ENCODE measurements at regions not wholly inside any gene's neighbourhood (a gene's known extent, or its start where the extent isn't known, plus 50 kb on each side); places are given as distances from the start of the nearest gene placed in this dataset.

DNA sequence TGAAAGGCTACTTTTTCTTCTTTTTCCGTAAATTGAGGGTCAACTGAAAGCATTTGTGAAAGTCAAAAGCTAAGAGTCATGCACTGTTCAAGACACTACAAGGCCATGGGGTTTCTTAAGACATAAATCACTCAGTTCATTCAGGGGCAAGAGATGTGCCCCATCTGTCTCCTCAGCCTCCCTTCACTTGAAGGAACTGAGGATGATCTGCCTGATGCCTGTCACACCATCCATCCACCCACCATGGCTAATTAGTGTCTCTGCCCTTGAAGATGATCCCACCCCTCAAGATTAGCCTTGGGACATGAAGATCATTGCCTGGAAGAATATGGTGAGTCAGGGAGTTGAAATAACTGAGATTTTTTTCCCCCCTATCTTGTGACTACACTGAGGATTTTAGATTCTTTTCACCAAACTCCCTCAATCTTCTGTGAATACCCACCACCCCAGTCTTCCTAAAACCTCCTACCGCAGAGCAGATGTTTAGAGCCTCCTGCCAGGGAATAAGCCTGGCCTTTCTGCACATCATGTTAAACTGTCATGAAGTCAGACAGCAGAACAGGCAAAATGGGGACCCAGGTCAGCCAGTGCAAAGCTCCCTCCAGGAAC, 88.6 kb upstream of the LMO4 start:
- H3K27me3 ChIP-seq: no peaks in the 10 kb centered on the region
- H3K4me3 ChIP-seq: no peak overlapping the region
- no peak for TF ChIP-seq POLR2A (IDR thresholded peaks at IDR 0.05)
- TF ChIP-seq POLR2AphosphoS5 (IDR thresholded peaks at IDR 0.05; ENCODE audit: insufficient read depth in 1 of 2, low read depth in 1 of 2): no peak
- TF ChIP-seq, protein P1, sequence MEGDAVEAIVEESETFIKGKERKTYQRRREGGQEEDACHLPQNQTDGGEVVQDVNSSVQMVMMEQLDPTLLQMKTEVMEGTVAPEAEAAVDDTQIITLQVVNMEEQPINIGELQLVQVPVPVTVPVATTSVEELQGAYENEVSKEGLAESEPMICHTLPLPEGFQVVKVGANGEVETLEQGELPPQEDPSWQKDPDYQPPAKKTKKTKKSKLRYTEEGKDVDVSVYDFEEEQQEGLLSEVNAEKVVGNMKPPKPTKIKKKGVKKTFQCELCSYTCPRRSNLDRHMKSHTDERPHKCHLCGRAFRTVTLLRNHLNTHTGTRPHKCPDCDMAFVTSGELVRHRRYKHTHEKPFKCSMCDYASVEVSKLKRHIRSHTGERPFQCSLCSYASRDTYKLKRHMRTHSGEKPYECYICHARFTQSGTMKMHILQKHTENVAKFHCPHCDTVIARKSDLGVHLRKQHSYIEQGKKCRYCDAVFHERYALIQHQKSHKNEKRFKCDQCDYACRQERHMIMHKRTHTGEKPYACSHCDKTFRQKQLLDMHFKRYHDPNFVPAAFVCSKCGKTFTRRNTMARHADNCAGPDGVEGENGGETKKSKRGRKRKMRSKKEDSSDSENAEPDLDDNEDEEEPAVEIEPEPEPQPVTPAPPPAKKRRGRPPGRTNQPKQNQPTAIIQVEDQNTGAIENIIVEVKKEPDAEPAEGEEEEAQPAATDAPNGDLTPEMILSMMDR (IDR thresholded peaks at IDR 0.05): no peak
- H3K36me3 ChIP-seq: no peaks in the 10 kb centered on the region
- no peak overlapping the region for H3K27ac ChIP-seq
- intact Hi-C loops (cut with DNase I): no loop called here
- H3K9me3 ChIP-seq: no peaks in the 10 kb centered on the region
- DNase-seq (ENCODE audit: extremely low spot score in 2 of 2): no peak
- no peaks in the 10 kb centered on the region for H3K4me1 ChIP-seq

DNA sequence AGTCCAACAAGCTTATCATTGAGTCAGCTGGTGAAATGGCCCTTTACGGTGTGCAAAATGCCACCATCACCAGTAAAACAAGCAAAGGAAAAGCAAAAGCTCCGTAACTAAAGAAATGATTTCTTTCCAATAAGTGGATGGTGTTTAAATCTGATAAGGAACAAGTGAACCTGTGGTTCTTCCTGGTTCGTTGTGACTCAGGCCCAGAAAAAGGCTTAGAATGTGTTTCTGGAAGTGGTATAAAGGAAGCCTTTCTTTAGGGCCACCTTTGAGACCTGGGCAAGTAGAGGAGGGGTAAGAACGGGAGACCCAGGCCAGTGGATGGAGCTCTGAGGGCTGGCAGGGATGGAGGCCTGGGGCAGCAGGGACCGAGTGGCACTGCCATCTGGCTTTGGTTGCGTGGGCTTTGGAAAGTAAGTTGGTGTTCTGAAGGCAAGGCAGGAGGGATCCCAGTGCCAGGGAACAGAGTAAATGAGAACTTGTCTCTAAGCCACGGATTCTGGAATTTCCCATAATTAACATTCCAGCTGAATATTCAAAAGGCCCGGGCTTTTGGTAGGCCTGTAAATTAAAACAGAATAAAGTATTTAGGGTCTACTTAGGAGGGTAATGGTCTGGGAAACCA, 87.9 kb upstream of the LMO4 start:
- no peaks in the 10 kb centered on the region for H3K36me3 ChIP-seq
- H3K27me3 ChIP-seq: no peaks in the 10 kb centered on the region
- no peak overlapping the region for H3K4me3 ChIP-seq
- no peaks in the 10 kb centered on the region for H3K4me1 ChIP-seq
- no peak overlapping the region for H3K27ac ChIP-seq
- TF ChIP-seq, protein P1 (IDR thresholded peaks at IDR 0.05): no peak
- TF ChIP-seq POLR2AphosphoS5 (IDR thresholded peaks at IDR 0.05; ENCODE audit: insufficient read depth in 1 of 2, low read depth in 1 of 2) (no peak), POLR2A (IDR thresholded peaks at IDR 0.05) (no peak)
- DNase-seq (ENCODE audit: extremely low spot score in 2 of 2): no peak
- H3K9me3 ChIP-seq: no peaks in the 10 kb centered on the region
- intact Hi-C loops (cut with DNase I): no loop called here

DNA sequence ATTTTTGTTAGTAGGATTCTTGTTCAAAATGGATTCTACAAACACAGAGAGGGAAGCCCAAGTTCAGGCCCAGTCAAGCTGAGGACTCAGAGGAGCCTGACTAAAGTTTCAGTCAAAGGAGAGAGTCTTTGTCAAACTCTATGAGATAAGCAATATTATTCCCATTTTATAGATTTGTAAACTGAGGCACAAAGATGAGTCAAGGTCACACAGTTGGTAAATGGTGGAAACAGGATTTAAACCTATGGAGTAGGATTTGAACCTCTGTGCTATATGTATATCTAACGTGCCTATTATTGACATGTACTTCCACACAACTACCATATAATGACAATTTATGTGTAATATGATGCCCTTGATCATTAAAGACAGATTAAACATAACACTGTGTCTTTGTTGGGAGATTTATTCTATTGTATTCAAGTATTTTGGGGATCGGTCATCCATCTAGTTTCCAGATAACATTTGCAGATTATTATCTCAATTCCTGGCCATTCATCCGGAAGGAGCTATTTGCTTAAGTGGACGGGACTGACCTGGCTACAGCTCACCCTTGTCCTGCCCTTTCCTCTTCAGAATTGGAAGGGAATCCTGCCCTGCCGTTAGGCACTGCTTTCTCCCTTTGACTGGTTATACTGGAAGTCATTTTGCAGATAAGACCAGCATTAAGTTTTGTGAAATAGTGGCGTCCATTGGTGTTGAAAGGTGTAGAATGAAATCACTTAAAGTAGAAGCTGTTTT, 86.1 kb upstream of the LMO4 start:
- no peak for TF ChIP-seq POLR2A (IDR thresholded peaks at IDR 0.05)
- TF ChIP-seq, protein P1 (IDR thresholded peaks at IDR 0.05): no peak
- TF ChIP-seq POLR2AphosphoS5 (IDR thresholded peaks at IDR 0.05; ENCODE audit: insufficient read depth in 1 of 2, low read depth in 1 of 2): no peak
- Histone ChIP-seq H3K36me3 (no peaks in the 10 kb centered on the region), H3K27me3 (no peaks in the 10 kb centered on the region), H3K4me1 (no peaks in the 10 kb centered on the region), H3K4me3 (no peak overlapping the region), H3K9me3 (no peaks in the 10 kb centered on the region), H3K27ac (no peak overlapping the region)
- intact Hi-C loops (cut with DNase I): no loop called here
- no peak for DNase-seq (ENCODE audit: extremely low spot score in 2 of 2)

DNA sequence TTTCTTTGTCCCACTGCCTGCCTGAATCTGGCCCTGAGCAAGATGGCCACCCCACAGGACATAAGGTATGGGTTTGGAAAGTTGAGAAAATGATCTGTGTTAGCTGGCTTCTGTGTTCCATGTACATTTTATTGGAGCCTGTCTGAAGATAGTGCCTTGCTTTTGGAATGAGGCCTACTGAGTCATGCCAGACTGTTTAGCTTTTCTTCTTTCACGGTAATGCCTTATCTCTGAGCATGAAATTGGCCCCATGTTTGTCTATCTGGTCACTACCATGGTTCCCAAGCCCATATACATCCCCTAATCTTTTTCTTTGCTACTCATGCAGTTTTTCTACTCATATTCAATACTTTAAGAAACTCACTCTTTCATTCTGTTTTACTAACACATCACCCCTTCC, 85.1 kb upstream of the LMO4 start:
- intact Hi-C loops (cut with DNase I): no loop called here
- no peak for TF ChIP-seq POLR2A (IDR thresholded peaks at IDR 0.05)
- TF ChIP-seq POLR2AphosphoS5 (IDR thresholded peaks at IDR 0.05; ENCODE audit: insufficient read depth in 1 of 2, low read depth in 1 of 2): no peak
- TF ChIP-seq, protein P1 (IDR thresholded peaks at IDR 0.05): no peak
- no peaks in the 10 kb centered on the region for H3K4me1 ChIP-seq

DNA sequence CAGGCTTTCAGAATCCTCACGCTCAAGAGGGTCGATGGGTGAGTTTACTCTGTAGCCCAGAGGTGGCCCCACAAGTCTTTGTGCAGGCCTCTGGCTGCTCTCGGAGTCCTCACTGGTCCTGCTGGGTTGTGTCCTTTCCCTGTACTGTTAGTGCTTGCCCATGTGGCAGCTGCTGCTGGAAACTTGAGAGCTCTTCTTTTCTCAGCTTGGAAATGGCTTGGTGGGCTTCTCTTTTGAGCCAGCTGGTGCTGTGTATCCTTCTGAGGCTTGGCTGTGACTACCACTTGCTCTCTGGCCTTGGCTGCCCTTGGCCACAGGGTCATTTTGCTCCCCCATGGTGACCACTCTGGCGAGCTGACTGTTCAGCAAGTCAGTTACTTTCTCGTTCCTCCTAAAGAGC, 82.2 kb upstream of the LMO4 start:
- TF ChIP-seq POLR2A (IDR thresholded peaks at IDR 0.05) (no peak), POLR2AphosphoS5 (IDR thresholded peaks at IDR 0.05; ENCODE audit: insufficient read depth in 1 of 2, low read depth in 1 of 2) (no peak)
- TF ChIP-seq, protein P1 (IDR thresholded peaks at IDR 0.05): no peak

More for the DNA sequence above, 85.1 kb upstream of the LMO4 start:
- H3K27ac ChIP-seq: no peak overlapping the region
- no peak for DNase-seq (ENCODE audit: extremely low spot score in 2 of 2)
- no peaks in the 10 kb centered on the region for H3K36me3 ChIP-seq
- no peaks in the 10 kb centered on the region for H3K27me3 ChIP-seq
- H3K9me3 ChIP-seq: no peaks in the 10 kb centered on the region
- H3K4me3 ChIP-seq: no peak overlapping the region

More for the DNA sequence above, 82.2 kb upstream of the LMO4 start:
- H3K36me3 ChIP-seq: no peaks in the 10 kb centered on the region
- intact Hi-C loops (cut with DNase I): no loop called here
- no peaks in the 10 kb centered on the region for H3K4me1 ChIP-seq
- H3K27ac ChIP-seq: no peak overlapping the region
- H3K27me3 ChIP-seq: no peaks in the 10 kb centered on the region
- H3K9me3 ChIP-seq: no peaks in the 10 kb centered on the region
- no peak for DNase-seq (ENCODE audit: extremely low spot score in 2 of 2)
- H3K4me3 ChIP-seq: no peak overlapping the region
